OCI-LY7 (cell line): ENCODE measurements at regions not wholly inside any gene's neighbourhood (a gene's known extent, or its start where the extent isn't known, plus 50 kb on each side); places are given as distances from the start of the nearest gene placed in this dataset.

ENCODE experiments used
- EZH2phosphoT487 ChIP-seq: fragments of 200-600 bp; sonication (generic); IDR thresholded peaks from 2 replicates; pipeline ENCODE4 v1.6.1; 2018; ENCODE audit warnings: low read depth, borderline replicate concordance, mild to moderate bottlenecking, mixed run types, antibody characterized with exemption, low read length, moderate library complexity, mixed read lengths
- TF ChIP-seq, protein P1 (sequence below): fragments of 200-600 bp; sonication (generic); conservative IDR thresholded peaks from 2 replicates; pipeline ENCODE4 v1.5.1; 2014; ENCODE audit warnings: mild to moderate bottlenecking, antibody characterized with exemption, low read length, moderate library complexity, mixed read lengths

- TF ChIP-seq, protein P1, sequence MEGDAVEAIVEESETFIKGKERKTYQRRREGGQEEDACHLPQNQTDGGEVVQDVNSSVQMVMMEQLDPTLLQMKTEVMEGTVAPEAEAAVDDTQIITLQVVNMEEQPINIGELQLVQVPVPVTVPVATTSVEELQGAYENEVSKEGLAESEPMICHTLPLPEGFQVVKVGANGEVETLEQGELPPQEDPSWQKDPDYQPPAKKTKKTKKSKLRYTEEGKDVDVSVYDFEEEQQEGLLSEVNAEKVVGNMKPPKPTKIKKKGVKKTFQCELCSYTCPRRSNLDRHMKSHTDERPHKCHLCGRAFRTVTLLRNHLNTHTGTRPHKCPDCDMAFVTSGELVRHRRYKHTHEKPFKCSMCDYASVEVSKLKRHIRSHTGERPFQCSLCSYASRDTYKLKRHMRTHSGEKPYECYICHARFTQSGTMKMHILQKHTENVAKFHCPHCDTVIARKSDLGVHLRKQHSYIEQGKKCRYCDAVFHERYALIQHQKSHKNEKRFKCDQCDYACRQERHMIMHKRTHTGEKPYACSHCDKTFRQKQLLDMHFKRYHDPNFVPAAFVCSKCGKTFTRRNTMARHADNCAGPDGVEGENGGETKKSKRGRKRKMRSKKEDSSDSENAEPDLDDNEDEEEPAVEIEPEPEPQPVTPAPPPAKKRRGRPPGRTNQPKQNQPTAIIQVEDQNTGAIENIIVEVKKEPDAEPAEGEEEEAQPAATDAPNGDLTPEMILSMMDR = no peak
- no peak for TF ChIP-seq EZH2phosphoT487
Measured at GRCh38 chr7:35516498-35516897, 178.4 kb downstream of the HERPUD2 start.
